Fibroblast of skin of right quadriceps (primary cell): ENCODE measurements at regions not wholly inside any gene's neighbourhood (a gene's known extent, or its start where the extent isn't known, plus 50 kb on each side); places are given as distances from the start of the nearest gene placed in this dataset.

Experiments
- DNase-seq: peaks from one replicate; pipeline ENCODE4 v3.0.0-alpha.2; 2013

DNA sequence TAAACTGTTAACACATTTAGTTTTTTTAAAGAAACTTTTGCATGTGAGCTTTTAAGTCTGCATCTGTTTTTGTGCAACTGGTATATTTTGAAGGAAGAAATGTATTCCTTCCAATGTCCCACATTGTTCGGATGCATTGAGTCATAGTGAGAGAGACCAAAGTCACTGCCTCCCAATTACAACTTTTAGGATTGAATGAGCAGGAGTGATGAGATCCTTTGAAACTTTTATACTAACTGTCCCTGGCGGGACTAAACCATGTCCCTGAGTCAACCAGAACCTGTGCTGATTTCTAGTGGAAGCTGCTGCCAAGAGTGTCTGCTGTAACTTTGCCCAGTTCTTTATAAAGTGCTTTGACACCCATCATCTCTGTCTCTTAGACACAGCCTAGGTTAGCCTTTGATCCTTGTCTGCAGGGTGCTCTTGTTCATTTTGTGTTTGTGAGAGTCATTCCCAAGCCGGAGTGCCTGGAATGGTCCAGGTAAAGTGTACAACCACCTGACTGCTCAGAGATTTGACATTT, 122.7 kb downstream of the ZNF518B start:
- no peak for DNase-seq

DNA sequence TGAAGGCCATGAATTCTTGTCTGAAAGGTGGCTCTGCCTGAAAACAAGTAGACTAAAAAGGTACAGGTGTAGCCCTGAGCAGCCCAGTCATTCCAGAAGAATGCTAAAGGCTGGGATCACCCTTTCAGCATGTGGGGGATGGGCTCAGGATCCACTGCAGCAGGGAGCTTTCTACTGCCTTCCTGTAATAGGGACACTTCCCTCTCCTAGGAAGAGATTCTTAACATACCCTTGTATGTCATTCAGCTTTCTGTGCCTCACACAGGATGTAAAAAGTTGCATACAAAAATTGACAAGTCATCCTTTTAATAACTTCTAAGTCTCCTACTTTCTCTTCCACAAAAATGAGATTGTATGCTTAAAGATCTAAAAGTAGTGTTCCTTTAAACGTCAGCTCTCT, 123.3 kb downstream of the ZNF518B start:
- DNase-seq, result no peak

DNA sequence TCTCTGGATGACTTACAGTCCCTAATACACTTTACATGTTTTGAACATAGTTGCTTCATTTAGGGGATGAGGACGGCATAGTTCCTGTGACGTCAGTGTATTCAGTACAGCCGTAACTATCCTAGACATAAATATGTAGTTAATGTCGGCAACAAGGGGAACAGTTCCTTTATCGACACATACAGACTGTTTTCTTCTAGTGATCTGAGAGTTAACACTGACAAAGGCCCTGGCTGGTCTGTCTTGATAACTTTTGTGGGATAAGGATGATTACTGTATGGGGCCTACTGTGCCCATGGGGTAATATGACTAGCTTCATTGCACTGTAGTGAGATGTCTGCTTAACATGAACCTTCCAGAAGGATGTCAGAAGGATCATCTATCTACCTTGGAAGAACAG, 131.2 kb downstream of the ZNF518B start:
- DNase-seq, result no peak

DNA sequence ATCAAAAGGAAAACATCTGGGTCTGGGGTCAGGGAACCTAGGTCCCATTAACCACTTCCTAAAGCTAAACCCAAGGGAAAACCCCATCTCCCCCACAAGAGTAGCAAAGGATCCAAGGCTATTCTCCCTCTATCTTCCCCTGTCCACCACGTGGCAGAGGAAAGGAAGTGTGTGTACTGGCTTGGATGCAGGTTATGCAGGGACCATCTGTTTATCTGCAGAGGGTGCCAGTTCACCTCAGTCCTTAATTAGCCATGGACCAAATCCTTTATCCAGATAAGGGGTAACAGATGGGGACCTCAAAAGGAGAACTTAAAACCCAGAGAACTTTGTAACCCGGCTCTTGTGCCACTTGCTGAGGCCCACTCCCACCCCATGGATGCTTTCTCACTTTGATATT, 135.3 kb downstream of the ZNF518B start:
- no peak for DNase-seq

DNA sequence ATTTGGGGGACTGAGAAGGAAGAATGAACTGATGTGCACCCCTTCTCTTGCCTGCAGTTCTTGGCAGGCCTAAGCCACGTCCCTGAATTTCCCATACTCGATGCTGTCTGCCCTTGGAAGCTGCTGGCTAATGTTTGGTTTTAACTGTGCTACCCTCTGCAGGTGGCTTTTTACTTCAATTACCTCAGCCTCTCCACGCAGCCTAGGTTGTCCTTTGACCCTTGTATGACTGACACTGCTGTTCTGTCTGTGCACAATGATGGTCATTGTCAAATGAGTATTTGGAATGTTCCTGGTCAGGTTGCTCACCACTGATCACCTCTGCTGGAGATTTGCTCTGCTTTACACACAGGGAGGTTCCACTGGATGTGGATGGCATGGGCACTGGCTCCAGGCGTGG, 137.1 kb downstream of the ZNF518B start:
- DNase-seq, result no peak

DNA sequence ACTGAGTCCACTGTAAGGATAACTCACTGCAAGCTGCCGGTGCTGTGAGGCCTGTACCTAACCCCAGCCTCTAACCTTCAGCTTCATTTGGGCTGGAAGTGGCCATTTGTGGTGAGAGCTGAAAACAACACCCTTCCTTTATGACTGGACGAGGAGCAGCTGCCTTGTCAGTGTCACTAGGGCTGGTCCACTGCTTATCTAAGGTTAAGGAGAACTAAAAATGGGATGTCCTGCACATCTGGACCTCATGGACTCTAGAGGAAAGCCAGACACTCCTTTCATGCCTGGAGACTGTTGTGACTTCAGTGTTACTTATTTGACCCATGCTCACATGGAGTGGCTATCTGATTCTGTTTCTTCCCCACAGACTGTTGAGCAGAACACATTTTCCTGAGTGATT, 139.9 kb downstream of the ZNF518B start:
- no peak for DNase-seq

DNA sequence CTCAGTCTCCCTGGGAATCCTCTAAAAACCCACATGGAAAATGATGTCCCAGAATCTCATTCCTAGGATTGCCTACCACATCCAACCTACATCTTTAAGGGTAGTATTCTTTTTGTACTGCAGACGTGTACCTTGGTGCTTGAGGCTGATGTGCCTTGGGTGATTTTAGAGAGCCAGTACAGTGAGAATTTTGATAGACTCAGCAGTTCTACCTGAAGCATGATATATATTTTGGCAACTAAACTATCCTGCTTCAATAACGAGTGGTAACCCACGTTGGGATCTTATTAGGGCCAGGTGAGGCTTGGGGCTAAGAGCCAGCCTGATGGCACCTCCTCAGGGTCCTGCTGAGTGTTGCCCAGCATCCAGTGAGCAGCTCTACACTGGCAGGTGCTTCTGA, 140.4 kb downstream of the ZNF518B start:
- no peak for DNase-seq

DNA sequence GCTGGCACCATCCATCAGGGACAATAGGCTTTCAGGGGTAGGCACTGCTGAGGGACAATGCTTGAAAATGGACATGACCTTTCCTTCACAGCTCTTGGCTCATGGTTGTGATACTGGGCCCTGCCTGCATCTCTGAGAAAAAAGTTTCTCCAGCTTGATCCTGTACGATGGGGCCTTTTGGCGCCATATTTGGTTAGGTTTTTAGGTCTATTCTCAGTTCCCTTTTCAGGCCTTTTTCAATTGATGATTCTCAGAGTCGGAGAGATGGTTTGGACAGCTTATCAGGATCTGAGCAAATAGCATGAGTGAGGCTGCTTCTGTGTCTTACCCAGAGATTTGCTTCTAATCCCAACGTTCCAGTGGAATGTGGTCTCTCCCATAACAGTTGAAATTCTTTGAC, 141.6 kb downstream of the ZNF518B start:
- DNase-seq, result no peak

DNA sequence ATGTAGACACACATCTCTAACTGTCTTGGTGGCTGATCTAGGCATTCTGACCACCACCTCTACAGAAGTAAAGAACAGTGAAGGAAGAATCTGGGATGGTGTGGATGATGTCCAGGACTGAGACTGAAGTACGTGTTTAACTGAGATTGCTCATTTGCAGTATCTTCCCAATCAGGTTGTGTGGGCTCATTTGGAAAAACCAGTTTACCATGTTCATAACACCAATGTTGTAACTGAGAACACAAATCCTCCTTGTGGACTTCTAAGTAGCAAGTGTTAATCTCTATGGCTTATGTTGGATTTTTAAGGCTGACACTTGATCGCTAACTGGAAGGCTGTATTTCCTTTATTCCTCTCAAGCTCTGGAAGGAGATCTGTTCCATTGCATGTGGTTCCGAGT, 144.7 kb downstream of the ZNF518B start:
- DNase-seq, result no peak

DNA sequence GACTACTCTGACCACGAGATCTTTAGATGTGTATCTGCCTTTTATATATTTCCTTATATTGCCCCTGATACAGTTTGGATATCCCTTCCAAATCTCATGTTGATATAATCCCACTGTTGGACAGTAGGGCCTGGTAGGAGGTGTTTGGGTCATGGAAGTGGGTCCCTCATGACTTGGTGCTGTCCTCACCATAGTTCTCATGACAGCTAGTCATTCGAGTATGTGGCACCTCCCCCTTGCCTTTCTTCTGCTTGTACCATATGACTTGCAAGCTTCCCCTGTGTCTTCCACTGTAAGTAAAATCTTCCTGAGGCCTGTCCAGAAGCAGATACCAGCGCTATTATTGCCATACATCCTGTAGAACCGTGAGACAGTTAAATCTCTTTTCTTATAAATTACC, 145.3 kb downstream of the ZNF518B start:
- no peak for DNase-seq

DNA sequence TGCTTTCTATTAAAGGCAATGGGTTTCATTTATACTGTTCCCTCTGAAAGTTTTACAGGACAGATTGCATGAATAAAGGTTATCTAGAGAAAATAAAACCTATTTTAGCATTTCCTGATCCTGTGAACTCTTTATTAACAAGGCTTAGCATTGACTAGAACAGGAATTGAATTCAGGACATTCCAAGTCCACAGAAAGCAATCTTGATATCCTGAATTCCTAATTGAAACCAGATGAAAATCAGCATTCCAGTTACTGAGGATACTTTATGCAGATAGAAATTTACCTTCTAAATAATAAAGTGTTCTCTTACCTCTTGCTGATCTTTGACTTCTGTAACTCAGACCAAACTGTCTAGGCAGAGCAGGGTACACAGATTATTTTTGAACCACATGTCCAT, 151.4 kb downstream of the ZNF518B start:
- DNase-seq, result no peak

DNA sequence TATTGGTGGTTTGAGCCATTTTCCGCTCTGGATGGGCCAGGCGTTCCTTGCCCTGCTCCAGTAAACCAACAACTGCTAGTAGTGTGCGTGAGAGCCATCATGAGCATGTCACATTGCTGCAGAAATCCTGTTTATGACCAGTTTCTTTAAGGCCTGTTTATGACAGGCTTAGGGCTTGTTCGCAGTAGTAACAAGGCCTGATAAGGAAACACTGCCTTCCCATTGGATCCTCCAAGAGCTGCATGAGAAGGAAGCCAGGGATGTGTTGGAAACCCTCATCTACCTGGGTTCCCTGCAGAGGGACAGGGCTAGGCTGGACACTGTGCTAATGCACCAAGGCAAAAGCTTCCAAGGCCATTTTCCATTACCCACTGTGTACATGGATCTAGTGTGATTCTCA, 153.9 kb downstream of the ZNF518B start:
- DNase-seq, result no peak

DNA sequence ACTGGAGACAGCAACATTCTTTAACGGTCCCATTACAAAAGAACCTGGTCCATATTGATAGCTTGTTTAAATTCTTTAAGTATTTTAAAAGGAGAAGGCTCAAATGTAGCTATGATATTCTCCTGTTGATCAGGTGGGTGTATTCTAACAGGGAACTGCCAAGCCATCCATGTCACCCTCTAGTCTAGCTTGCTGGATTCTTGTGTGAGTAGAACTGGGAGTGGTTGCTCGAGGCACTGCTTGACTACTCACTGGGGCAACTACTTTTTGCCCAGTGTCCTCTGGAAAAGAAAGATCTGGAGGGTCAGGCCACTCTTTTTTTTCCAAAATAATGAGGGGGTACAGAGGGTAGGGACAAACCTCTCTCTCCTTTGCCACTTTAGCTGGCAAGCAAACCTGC, 155.1 kb downstream of the ZNF518B start:
- DNase-seq, result no peak

DNA sequence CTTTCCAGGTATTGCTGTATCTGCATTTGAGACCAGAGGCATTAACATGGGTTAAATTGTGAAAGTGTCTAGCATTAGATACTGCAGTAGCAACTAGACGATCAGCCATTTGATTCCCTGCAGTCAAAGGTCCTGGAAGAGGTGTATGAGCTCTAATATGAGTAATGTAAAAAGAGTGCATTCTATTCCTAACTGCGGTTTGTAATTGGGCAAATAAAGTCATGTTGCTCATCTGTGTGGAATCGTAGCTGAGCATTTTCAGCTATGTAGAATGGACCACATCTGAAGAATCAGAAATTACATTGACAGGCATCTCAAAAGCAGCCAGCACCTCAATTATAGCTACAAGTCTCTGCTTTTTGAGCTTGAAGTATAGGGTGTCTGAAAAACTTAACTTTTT, 157.6 kb downstream of the ZNF518B start:
- DNase-seq, result no peak

DNA sequence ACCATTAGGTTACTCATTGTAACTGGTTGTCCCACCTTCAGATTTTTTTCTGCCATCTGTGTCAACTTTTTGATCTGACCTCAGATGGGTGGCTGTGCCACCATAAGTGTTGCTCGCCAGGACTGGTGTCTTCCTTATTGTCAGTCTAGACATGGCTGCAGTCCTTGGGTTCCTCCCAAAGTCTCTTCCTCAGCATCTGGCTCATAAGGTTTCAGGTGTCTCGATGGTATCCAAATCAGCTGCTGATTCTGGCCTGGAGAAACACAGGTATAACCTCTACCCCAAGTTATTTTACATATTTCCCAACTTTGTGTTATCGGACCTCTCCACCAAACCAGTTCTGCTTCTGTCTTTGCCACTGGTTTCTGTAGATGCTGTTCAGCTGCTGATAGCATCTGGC, 158.5 kb downstream of the ZNF518B start:
- no peak for DNase-seq

DNA sequence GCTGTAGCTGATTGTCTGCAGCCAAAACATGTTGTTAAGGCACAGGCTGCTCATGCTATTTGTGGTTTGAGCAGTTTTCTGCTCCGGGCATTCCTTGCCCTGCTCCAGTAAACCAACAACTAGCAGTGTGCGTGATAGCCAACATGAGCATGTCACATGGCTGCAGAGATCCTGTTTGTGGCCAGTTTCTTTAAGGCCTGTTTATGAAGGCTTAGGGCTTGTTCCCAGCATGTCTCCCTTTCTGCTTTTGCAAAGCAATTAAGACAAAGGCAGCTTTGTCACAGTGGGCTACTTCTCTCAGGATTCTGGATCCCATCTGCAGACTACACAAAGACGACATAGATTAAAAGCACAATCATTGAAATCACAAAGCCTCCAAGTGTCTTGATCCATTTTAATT, 160.5 kb downstream of the ZNF518B start:
- no peak for DNase-seq

DNA sequence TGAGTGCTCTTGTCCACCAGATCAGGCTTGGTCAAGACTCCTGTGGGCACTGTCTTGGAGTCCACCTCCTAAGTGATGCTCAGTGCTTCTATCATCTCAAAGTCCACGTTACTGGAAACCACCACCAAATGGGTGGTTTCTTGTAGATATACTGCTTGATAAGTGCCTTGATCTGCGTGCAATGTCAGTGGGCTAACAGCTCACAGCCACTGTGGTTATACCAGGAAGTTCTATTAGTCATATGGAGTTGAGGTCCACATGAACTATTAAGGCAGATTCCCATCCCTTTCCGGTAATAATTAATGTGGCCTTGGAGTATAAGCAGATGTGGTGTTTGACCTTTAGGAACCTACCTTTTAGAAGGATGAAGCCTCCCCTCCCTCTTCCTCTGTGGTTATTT, 161.9 kb downstream of the ZNF518B start:
- no peak for DNase-seq

DNA sequence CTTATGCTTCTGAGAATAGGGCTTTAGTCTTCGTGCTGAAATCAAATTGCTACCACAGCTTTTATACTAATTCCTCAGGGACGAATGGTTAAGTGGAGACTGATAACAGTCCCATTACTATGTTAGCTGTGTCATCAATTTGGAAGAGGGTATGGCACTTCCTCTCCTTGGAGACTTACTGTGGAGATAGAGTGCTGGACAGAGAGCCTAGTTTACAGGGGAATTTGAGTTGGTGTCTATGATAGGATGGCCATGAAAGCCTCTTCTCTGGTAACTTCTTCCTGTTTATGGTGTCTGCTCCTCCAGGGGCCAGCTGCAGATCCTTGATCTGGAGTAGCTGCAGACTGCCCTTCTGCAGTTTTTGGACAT, 167.7 kb downstream of the ZNF518B start:
- no peak for DNase-seq

DNA sequence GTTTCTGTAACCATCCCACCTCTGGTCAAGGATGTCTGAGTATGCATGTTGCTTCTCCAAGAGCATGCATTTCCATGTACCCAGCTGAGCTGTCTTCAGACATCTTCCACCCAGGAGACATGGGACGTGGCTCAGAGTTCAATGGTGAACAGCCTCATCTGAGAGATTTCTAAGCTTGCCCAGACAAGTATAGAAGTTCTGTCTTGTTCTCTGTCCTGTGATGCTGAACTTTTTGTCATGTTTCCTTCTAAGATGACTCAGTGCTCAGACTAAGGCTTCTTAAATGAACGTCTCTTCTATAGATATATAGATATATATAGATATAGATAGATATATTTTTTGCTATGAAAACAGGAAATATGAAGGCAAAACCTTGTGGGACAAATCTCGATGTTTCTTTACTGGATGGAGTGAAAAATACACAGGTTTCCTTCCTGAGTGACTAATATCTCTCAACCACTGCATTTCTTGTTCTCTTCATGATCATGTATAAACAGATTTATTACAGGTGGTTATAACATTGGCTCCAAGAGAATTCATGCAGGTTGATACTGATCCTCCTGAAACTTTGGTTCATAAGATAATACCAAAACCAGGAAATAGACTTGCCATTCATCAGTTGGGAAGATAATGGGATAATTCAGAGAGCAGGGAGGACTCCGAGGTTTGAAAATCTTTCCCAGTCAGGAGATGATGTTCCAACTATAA, 168.2 kb downstream of the ZNF518B start:
- no peak for DNase-seq

DNA sequence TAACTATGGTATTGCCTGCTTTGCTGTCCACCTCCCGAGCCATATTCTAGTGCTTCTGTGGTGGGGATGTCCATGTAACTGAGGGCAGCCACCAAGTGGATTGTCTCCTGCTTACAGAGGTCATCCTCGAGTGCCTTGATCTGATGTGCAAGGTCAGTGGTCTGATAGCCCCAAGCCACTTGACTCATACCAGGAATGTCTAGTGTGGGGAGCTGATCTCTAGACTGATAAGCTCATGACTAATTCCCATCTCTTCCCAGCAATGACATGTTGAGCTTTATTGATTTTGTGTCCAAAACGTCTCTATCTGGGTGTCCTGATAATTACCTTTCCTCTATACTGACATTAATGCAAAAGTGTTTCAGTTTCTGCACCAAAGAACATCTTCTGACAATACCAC, 168.4 kb upstream of the WDR1 start:
- no peak for DNase-seq

DNA sequence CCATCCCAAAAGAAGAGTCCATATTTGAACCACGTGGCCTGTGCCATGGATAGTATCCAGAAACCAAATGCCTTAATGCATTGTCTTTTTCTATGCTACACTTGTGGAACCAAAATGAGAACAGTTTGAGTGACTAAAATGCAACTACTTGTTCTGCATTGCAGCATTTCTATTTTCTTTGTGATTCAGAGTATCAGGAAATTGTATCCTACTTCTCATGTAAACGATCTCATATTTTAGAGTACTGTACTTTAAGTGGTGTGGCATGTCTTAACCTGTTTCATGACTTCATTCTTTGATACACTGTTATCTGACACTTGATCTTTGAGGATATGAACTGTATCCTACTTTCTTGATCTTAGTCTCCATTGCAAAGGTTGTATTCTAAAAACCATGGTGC, 167.2 kb upstream of the WDR1 start:
- DNase-seq, result no peak

DNA sequence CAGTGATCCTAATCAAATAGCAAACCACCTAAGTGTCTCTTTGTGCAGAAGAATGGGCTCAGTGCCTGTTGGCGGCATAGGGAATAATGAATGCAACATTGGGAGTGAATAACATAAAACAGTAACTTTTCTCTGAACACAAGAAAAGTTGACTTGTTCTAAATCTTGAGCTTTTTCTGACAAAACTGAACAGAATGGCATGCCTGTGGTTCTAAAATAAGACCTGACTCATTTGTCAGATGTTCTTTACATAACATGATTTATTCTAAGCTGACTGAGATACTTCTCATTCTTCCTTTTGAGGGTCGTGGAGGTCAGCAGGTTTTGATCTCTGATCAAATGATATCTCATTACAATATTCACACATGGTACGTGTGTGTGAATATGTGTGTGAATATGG, 165.4 kb upstream of the WDR1 start:
- DNase-seq, result no peak

DNA sequence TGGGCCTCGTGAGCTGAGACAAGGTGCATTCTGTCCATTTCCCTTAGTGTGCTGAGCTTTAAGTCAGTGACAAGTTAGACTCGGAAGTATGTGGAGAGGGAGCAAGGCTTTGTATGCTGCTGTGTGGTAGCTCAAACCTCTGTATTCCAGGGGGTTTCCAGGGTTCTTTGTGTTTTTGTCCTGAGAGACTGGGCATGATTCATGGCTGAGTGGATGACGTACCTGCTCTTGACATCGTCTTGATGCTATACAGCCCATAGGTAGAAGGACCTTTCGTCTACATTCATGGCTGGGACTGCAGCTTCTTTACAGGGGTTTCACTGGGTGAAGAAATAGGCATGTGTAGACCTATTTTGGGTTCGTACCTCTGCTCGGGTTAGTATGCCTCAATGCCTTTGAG, 162.7 kb upstream of the WDR1 start:
- no peak for DNase-seq

DNA sequence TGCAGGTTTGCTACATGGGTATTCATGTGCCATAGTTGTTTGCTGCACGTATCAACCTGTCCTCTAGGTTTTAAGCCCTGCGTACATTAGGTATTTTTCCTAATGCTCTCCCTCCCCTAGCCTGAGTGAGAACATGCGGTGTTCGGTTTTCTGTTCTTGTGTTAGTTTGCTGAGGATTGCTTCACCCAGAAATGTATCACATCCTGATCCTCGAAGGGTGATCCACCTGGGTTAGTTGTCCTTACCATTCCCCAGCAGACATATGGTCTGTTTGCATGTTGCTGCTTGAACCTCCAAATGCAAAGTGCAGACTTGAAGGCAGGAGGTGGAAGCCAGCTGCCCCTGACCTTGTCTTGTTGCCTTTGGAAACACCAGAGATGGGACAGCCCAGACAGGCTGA, 161.5 kb upstream of the WDR1 start:
- no peak for DNase-seq

DNA sequence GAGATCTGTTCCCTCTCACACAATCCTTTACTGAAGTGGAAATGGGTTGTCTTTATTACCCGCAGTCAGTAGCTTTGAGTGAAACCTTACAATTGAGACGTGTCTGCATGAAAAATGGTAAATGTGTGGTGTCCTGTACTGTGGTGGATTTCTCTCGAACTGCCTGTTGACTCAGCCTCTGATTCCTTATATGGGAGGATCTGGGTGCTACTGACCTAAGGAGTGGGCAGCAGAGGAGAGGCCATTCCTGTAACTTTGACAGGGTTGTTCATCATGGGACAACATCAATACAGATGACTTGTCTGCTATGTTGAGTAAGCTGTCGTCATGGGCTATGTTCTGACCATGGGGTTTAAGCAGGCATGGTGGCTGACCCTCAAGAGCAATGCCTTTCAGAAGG, 159.6 kb upstream of the WDR1 start:
- no peak for DNase-seq

DNA sequence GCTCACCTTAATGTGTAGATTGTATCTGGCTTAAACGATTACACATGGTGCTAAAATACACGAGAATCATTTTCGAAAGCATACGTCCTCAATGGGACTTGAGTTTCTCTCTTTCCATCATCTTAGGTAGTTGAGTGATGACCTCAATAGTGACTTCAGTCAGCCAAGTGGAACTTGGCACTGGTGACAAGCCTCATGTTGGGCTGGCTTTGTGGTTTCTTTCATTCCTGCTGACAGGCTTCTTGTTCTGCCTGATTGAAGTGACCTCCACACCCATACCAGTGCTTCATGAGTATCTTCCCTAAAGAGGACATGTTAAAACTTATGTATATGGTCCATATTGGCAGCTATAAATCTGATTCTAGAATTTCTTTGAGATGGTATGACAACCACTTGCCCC, 159.1 kb upstream of the WDR1 start:
- DNase-seq, result no peak
